ENCODE measurements at regions not wholly inside any gene's neighbourhood (a gene's known extent, or its start where the extent isn't known, plus 50 kb on each side); places are given as distances from the start of the nearest gene placed in this dataset.

GRCh38 chr6:140824595-140824994 is 1308.1 kb upstream of the GJE1 start:
- DNase-seq (ENCODE audit: low spot score), result no peak
- TF ChIP-seq CTCF (IDR thresholded peaks at IDR 0.05), result no peak
- H3K4me3 ChIP-seq, result no peak overlapping the region
- no peak overlapping the region for H3K27ac ChIP-seq

- no peak for TF ChIP-seq CTCF (IDR thresholded peaks at IDR 0.05)
- Histone ChIP-seq H3K27ac (no peak overlapping the region), H3K4me3 (no peak overlapping the region)
- DNase-seq (ENCODE audit: low spot score), result no peak
Measured at GRCh38 chr6:140821196-140821595, 1311.5 kb upstream of the GJE1 start.

DNA sequence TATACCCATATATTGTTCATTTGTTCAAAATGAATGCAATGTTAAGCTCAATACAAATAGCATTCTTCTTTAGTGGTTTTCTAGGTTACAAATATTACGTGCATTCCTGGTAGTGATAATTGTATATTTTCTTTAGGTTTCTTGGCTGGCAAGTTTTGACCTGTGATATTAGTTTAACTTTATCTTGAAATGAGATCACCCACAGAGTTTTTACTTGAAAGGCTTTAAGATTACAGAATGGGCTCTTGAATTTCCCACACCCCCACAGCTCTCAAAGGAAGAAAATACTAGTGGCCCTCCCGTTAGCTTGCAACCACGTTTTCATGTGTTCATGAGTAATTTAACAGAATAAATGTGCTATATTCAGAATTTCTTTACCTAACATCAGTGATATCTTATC is 1315.5 kb upstream of the GJE1 start:
- H3K4me3 ChIP-seq, result no peak overlapping the region
- no peak for TF ChIP-seq CTCF (IDR thresholded peaks at IDR 0.05)
- no peak overlapping the region for H3K27ac ChIP-seq
- DNase-seq (ENCODE audit: low spot score), result no peak

GRCh38 chr6:140816681-140817080 is 1316.0 kb upstream of the GJE1 start:
- no peak for DNase-seq (ENCODE audit: low spot score)
- TF ChIP-seq CTCF (IDR thresholded peaks at IDR 0.05), result no peak

DNA sequence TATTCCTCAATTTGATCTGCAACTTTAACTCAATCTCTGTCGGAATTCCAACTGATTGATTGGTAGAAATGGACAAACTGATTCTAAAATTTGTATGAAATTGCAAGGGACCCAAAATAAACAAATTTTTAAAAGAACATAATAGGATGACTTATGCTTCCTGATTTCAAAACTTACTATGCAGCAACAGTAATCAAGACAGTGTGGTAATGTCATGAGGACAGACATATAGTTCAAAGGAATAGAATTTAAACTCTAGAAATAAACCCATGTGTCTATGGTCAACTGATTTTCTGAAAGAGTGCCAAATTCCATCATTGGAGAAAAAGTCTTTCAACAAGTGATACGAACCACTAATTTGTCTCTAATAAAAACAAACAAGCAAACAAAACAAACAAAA is 1320.1 kb upstream of the GJE1 start:
- H3K4me3 ChIP-seq, result no peak overlapping the region
- no peak overlapping the region for H3K27ac ChIP-seq
- TF ChIP-seq CTCF (IDR thresholded peaks at IDR 0.05), result no peak
- DNase-seq (ENCODE audit: low spot score), result no peak

More at GRCh38 chr6:140816681-140817080, 1316.0 kb upstream of the GJE1 start:
- H3K27ac ChIP-seq, result no peak overlapping the region
- no peak overlapping the region for H3K4me3 ChIP-seq

GRCh38 chr6:140811642-140812041 is 1321.1 kb upstream of the GJE1 start:
- H3K4me3 ChIP-seq, result no peak overlapping the region
- TF ChIP-seq CTCF (IDR thresholded peaks at IDR 0.05), result no peak
- DNase-seq (ENCODE audit: low spot score), result no peak
- H3K27ac ChIP-seq, result no peak overlapping the region

DNA sequence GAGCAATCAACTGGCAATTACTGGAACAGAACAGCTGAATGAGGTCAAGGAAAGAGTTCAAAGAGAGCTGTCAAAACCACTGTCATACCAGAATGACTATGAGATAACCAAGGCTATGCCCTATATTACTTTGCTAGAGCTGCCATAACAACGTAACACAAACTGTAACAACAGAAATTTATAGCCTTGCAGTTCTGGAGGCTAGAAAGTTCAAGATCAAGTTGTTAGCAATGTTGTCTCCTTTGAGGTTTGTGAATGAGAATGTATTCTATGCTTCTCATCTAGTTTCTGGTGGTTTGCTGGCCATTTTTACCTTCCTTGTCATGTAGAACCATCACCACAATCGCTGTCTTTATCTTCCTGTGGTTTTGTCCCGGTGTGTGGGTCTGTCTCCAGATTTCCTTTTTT is 1323.0 kb upstream of the GJE1 start:
- no peak for DNase-seq (ENCODE audit: low spot score)
- TF ChIP-seq CTCF (IDR thresholded peaks at IDR 0.05), result no peak
- Histone ChIP-seq H3K4me3 (no peak overlapping the region), H3K27ac (no peak overlapping the region)

Measured in coronary artery (tissue), 2 donors.